ENCODE measurements at regions not wholly inside any gene's neighbourhood (a gene's known extent, or its start where the extent isn't known, plus 50 kb on each side); places are given as distances from the start of the nearest gene placed in this dataset.

DNA sequence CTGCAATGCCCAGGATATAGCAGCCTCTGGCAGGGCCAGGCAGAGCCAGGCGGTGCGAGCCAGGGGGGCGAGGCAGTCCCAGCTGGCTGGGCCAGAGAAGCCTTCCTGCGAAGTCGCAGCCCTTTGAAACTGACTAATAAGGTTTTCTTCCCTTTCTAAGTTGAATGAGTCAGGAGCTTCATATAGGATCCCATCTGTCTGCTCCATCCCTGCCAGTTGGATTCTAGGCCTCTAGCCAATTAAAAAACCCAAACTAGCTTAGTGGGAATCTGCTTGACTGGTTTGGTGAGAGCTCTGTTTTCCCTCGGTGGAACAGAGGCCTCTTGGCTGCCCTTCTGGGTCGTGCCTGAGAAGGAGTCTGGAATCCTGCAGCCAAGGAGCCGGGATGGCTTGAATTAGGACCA is 70.1 kb upstream of the RAPGEF1 start:
- DNase-seq (ENCODE audit: extremely low read depth in 1 of 11, low read depth in 9 of 11, low spot score in 4 of 11) = no peak

GRCh38 chr9:131808291-131808690 is 68.4 kb upstream of the RAPGEF1 start:
- DNase-seq (ENCODE audit: extremely low read depth in 1 of 11, low read depth in 9 of 11, low spot score in 4 of 11) = no peak

- no peak for DNase-seq (ENCODE audit: extremely low read depth in 1 of 11, low read depth in 9 of 11, low spot score in 4 of 11)
These were observed 67.5 kb upstream of the RAPGEF1 start for GRCh38 chr9:131807144-131807983.

DNA sequence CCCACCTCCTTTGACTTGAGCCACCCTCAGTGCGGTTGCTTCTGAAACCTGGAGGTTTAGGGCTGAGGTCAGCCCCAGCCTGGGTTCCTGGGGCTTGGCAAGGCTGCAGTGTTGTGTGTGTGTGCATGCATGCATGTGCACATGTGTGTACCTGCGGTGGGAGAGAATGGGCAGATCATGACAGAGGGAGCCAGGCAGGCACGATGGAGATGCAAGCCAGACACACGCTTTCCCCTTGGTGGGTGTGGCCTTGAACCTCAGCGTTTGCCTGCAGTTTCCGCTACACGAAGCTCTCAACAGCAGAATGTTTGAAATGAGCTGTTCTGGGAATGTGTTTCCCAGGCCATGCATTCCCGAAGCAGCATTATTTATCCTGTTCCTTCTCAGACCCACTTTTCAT is 65.9 kb upstream of the RAPGEF1 start:
- no peak for DNase-seq (ENCODE audit: extremely low read depth in 1 of 11, low read depth in 9 of 11, low spot score in 4 of 11)

DNA sequence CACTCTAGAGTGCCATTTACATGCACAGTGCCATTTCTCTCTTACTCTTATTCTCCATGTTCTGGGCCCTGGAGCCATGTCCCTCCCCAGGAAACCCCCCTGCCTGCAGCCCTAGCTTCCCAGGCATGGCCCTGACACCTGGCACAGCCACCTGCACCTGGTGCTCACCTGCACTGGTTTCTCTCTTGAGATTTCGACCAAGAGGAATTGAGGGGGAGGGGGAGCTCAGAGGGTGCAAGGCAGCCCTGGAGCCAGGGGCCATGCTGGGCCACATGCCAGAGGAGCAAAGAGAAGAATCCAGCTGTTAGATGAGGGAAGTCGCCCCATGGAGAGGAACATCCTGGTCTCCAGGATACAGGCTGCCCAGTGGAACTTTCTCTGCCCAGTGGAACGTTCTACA is 65.0 kb upstream of the RAPGEF1 start:
- no peak for DNase-seq (ENCODE audit: extremely low read depth in 1 of 11, low read depth in 9 of 11, low spot score in 4 of 11)

DNA sequence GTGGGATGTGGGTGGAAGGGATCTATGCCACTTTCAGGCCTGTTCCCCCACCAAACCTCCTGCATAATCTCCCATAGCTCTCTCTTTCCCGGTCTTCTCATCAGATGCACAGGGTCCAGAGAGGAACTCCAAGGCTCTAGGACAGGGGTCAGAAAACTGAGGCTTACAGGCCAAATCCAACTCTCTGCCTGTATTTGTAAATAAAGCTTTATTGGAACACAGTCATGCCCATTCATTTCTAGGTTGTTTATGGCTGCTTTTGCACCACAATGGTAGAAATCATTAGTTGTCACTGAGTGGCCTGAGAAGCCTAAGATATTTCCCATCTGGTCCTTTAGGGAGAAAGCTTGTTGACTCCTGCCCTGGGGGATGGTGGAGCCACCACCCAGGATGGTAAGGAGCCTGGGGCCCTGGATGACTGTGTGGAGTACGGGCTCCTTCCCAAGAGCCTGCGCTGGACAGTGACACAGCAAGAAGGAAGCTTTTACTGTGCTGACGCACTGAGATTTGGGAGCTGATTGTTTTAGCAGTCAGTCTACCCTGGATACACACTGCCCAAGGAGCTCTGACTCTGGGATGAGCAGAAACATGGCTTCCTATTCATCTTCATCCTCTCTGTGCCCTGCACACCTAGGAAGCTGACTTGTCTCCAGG is 64.0 kb upstream of the RAPGEF1 start:
- DNase-seq (ENCODE audit: extremely low read depth in 1 of 11, low read depth in 9 of 11, low spot score in 4 of 11) = no peak

GRCh38 chr9:131801810-131802209 is 61.9 kb upstream of the RAPGEF1 start:
- no peak for DNase-seq (ENCODE audit: extremely low read depth in 1 of 11, low read depth in 9 of 11, low spot score in 4 of 11)

- DNase-seq (ENCODE audit: extremely low read depth in 1 of 11, low read depth in 9 of 11, low spot score in 4 of 11) = no peak
These were observed 61.0 kb upstream of the RAPGEF1 start for GRCh38 chr9:131800843-131801242.

DNA sequence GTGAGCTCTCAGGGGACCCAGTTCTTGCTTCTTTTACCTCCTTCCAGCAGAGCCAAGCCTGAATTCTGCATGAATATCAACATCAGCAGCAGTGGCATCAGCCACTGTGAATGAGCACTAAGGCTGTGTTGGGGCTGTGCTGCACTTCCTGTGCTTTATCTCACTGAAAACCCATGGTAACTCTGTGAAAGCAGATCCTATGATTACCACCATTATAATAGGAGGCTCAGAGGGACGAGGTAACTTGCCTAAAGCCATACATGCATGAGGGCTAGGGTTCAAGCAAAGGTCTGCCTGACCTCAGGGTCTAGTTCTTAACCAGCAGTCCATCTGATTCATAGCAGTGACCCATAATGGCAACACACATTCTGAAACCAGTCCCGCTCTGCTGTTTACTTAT is 60.5 kb upstream of the RAPGEF1 start:
- DNase-seq (ENCODE audit: extremely low read depth in 1 of 11, low read depth in 9 of 11, low spot score in 4 of 11) = no peak

GRCh38 chr9:131799177-131799823 is 59.4 kb upstream of the RAPGEF1 start:
- DNase-seq (ENCODE audit: extremely low read depth in 1 of 11, low read depth in 9 of 11, low spot score in 4 of 11) = peak; percentile 27 to 74 (median 63)

DNA sequence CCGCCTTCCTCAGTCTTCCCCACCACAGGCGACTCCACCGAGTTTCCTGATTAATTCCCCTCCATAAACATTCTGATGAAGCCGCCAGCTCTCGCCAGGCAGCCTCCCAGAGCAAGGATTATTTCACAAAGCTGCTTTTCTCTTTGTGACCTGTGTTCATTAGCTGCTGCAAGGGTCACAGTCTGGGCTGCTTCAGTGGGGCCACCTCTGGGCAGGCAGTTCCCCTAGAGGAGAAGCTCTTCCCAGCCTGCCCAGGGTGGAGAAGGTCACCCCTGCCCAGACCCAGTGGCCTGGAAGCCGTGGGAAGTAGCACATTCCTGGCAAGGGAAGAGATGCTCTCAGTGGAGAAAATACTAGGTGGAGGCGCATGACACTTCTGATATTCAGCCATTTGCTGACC is 58.4 kb upstream of the RAPGEF1 start:
- DNase-seq (ENCODE audit: extremely low read depth in 1 of 11, low read depth in 9 of 11, low spot score in 4 of 11) = no peak

GRCh38 chr9:131794393-131794792 is 54.5 kb upstream of the RAPGEF1 start:
- DNase-seq (ENCODE audit: extremely low read depth in 1 of 11, low read depth in 9 of 11, low spot score in 4 of 11) = no peak

DNA sequence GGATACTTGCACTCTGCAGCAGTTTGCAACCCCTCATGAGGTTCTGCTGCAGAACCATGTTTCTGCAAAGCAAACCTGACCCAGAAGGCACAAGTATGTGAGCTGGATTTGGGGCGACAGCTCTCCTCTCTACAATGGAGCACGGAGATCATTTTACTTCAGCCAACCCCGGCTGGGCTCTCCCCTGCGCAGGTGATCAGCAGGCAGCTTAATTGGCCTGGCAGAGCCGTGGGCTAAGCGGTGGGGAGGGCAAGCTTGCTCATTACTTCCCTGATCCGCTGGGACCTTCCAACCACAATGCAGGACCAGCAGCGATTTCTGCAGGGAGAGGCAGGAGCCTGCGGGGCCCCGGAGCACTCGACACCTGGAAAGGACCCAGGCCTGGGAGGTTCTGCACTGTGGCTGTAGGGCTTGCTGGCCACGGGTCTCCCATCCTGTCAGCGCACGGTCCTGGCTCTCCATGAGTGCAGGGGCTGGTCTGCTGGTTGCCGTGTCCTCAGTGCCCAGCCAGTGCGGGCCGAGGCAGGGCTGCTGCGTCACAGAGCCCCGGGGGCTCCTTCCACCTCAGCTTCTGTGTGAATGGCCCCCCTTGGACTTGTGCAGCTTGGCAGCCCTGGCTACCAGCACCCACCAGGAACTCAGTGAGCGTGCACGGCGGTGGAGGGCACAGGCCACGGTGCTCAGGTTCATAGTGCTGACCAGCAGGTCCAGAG is 51.8 kb upstream of the RAPGEF1 start:
- no peak for DNase-seq (ENCODE audit: extremely low read depth in 1 of 11, low read depth in 9 of 11, low spot score in 4 of 11)
